A673 (cell line): ENCODE measurements at regions not wholly inside any gene's neighbourhood (a gene's known extent, or its start where the extent isn't known, plus 50 kb on each side); places are given as distances from the start of the nearest gene placed in this dataset.

Source experiments
- EZH2 ChIP-seq: fragments of 200-600 bp; sonication (generic); IDR thresholded peaks from 2 replicates; pipeline ENCODE4 v1.6.1; 2017; ENCODE audit warnings: borderline replicate concordance, low read depth, mild to moderate bottlenecking, mixed read lengths, antibody characterized with exemption, low read length; ENCODE audit not compliant: poor library complexity, severe bottlenecking
- TF ChIP-seq, protein P1 (sequence below): fragments of 300-800, 200-600 bp; sonication (generic); conservative IDR thresholded peaks from 2 replicates; pipeline ENCODE4 v1.5.1; 2017; ENCODE audit warnings: low read depth, mild to moderate bottlenecking, antibody characterized with exemption, low read length, moderate library complexity, mixed read lengths

GRCh38 chr20:11845340-11845739, 72.4 kb upstream of the BTBD3 start:
- TF ChIP-seq, protein P1, sequence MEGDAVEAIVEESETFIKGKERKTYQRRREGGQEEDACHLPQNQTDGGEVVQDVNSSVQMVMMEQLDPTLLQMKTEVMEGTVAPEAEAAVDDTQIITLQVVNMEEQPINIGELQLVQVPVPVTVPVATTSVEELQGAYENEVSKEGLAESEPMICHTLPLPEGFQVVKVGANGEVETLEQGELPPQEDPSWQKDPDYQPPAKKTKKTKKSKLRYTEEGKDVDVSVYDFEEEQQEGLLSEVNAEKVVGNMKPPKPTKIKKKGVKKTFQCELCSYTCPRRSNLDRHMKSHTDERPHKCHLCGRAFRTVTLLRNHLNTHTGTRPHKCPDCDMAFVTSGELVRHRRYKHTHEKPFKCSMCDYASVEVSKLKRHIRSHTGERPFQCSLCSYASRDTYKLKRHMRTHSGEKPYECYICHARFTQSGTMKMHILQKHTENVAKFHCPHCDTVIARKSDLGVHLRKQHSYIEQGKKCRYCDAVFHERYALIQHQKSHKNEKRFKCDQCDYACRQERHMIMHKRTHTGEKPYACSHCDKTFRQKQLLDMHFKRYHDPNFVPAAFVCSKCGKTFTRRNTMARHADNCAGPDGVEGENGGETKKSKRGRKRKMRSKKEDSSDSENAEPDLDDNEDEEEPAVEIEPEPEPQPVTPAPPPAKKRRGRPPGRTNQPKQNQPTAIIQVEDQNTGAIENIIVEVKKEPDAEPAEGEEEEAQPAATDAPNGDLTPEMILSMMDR = no peak
- no peak for TF ChIP-seq EZH2
